SK-N-SH (cell line): ENCODE measurements at regions not wholly inside any gene's neighbourhood (a gene's known extent, or its start where the extent isn't known, plus 50 kb on each side); places are given as distances from the start of the nearest gene placed in this dataset.

ENCODE experiments used
- CTCF ChIA-PET: fragments of 300-600, 350-600 bp; formaldehyde crosslinking; extraction: SDS; loops from one replicate; lab custom pipeline; 2021; lab: Yijun Ruan, JAX
- POLR2A ChIA-PET: fragments of 350-600 bp; sonication (Branson Sonifier 250); formaldehyde crosslinking; extraction: SDS; loops from one replicate; lab custom pipeline; 2020; ENCODE audit warnings: antibody characterized with exemption, inconsistent platforms; lab: Yijun Ruan, JAX
- DNase-seq: peaks from one replicate; pipeline ENCODE4 v3.0.0; 2012
- H2AFZ ChIP-seq: fragments of 200-600 bp; sonication (generic); 2 replicates; pipeline ENCODE4 v1.8.1; 2016; ENCODE audit warnings: antibody characterized with exemption, mild to moderate bottlenecking, low read depth
- H3F3A ChIP-seq: fragments of 200-600 bp; sonication (generic); replicated peaks from 2 replicates; pipeline ENCODE3; 2016; ENCODE audit warnings: antibody characterized with exemption, mild to moderate bottlenecking; ENCODE audit not compliant: insufficient read depth
- H3K27ac ChIP-seq, 2 experiments: fragments of 200-500 bp in 1 of 2; fragments of 200-600 bp in 1 of 2; sonication (Bioruptor generic) in 1 of 2; sonication (generic), shearing (Covaris generic) in 1 of 2; 2 replicates each; pipeline versions ENCODE4 v1.5.1 to v1.6.1; 2014 to 2016; ENCODE audit warnings: low read depth in 2 of 2, inconsistent platforms in 1 of 2, low read length in 1 of 2, mild to moderate bottlenecking in 1 of 2, mixed read lengths in 1 of 2
- H3K27me3 ChIP-seq: fragments of 200-600 bp; sonication (generic), shearing (Covaris generic); 2 replicates; pipeline ENCODE4 v1.6.1; 2016; ENCODE audit warnings: mixed run types; ENCODE audit not compliant: insufficient read depth
- H3K36me3 ChIP-seq, 2 experiments: fragments of 200-500 bp in 1 of 2; fragments of 200-600 bp in 1 of 2; sonication (Bioruptor generic) in 1 of 2; sonication (generic) in 1 of 2; replicated peaks in 1 of 2; 2 replicates each; pipeline versions ENCODE3 to v1.5.1; 2014 to 2016; ENCODE audit warnings: low read length in 1 of 2, mild to moderate bottlenecking in 1 of 2; ENCODE audit not compliant: insufficient read depth in 2 of 2, control insufficient read depth in 1 of 2
- H3K4me1 ChIP-seq, 2 experiments: fragments of 200-500 bp in 1 of 2; fragments of 200-600 bp in 1 of 2; sonication (Bioruptor generic) in 1 of 2; sonication (generic), shearing (Covaris generic) in 1 of 2; 2 replicates each; pipeline versions ENCODE4 v1.5.1 to v1.6.1; 2014 to 2016; ENCODE audit warnings: low read depth in 1 of 2, low read length in 1 of 2, mixed run types in 1 of 2; ENCODE audit not compliant: insufficient read depth in 2 of 2, control insufficient read depth in 1 of 2
- H3K4me2 ChIP-seq: fragments of 200-600 bp; sonication (generic), shearing (Covaris generic); 2 replicates; pipeline ENCODE4 v1.6.1; 2017; ENCODE audit warnings: mixed run types
- H3K4me3 ChIP-seq, 2 experiments: fragments of 200-500 bp in 1 of 2; fragments of 200-600 bp in 1 of 2; sonication (Bioruptor generic) in 1 of 2; sonication (generic), shearing (Covaris generic) in 1 of 2; 2 replicates each; pipeline versions ENCODE4 v1.5.1 to v1.8.1; 2014 to 2016; ENCODE audit warnings: low read depth in 2 of 2, inconsistent platforms in 1 of 2, low read length in 1 of 2, mild to moderate bottlenecking in 1 of 2, mixed read lengths in 1 of 2, moderate library complexity in 1 of 2
- H3K79me2 ChIP-seq: fragments of 200-600 bp; sonication (generic); 2 replicates; pipeline ENCODE4 v1.8.1; 2017; ENCODE audit warnings: mild to moderate bottlenecking; ENCODE audit not compliant: insufficient read depth
- H3K9ac ChIP-seq: fragments of 200-600 bp; sonication (generic); 2 replicates; pipeline ENCODE4 v1.6.1; 2017; ENCODE audit warnings: mixed run types
- H3K9me2 ChIP-seq: fragments of 200-600 bp; sonication (generic); 2 replicates; pipeline ENCODE4 v1.6.1; 2017; ENCODE audit warnings: mixed run types
- H3K9me3 ChIP-seq: fragments of 200-600 bp; sonication (generic); 2 replicates; pipeline ENCODE4 v1.6.1; 2017; ENCODE audit warnings: mixed run types, mild to moderate bottlenecking, moderate library complexity
- H4K20me1 ChIP-seq: fragments of 200-600 bp; sonication (generic); 2 replicates; pipeline ENCODE4 v1.6.1; 2017; ENCODE audit warnings: mild to moderate bottlenecking, mixed run types; ENCODE audit not compliant: insufficient read depth
- EZH2phosphoT487 ChIP-seq: fragments of 200-600 bp; sonication (generic); IDR thresholded peaks from 2 replicates; pipeline ENCODE4 v1.6.1; 2017; ENCODE audit warnings: low read depth, mixed run types, mild to moderate bottlenecking, antibody characterized with exemption, moderate library complexity, borderline replicate concordance
- FOXJ3 ChIP-seq: sonication (generic); formaldehyde crosslinking; IDR thresholded peaks from 2 replicates; pipeline ENCODE4 v1.5.1; 2020; ENCODE audit warnings: mild to moderate bottlenecking, missing genetic modification reagents
- NFIC ChIP-seq: IDR thresholded peaks from 2 replicates; pipeline ENCODE4 v1.4.0; 2012; ENCODE audit warnings: borderline replicate concordance
- POLR2AphosphoS5 ChIP-seq: IDR thresholded peaks from 2 replicates; pipeline ENCODE4 v1.6.1; 2012; ENCODE audit warnings: low read depth, low read length
- RFX5 ChIP-seq: IDR thresholded peaks from 2 replicates; pipeline ENCODE4 v1.6.1; 2012; ENCODE audit warnings: mild to moderate bottlenecking, improper control_type of control experiment, low read length
- SIN3A ChIP-seq: IDR thresholded peaks from 2 replicates; pipeline ENCODE4 v1.6.1; 2012; ENCODE audit warnings: low read depth, mild to moderate bottlenecking, low read length, moderate library complexity, borderline replicate concordance
- TAF1 ChIP-seq: IDR thresholded peaks from 2 replicates; pipeline ENCODE4 v1.6.1; 2012; ENCODE audit warnings: low read depth, mild to moderate bottlenecking, low read length, moderate library complexity, borderline replicate concordance
- TCF12 ChIP-seq: IDR thresholded peaks from 2 replicates; pipeline ENCODE4 v1.4.0; 2012
- YY1 ChIP-seq: IDR thresholded peaks from 2 replicates; pipeline ENCODE4 v1.4.0; 2012; ENCODE audit warnings: low read depth, mild to moderate bottlenecking
- WGBS: methylation state at CpG from one replicate; pipeline ENCODE4 v1.1.6; 2017; ENCODE audit warnings: low lambda C conversion rate; 5-methylcytosine and 5-hydroxymethylcytosine counted together
- TF ChIP-seq, protein P1 (sequence below): fragments of 150-350 bp; IDR thresholded peaks from 2 replicates; pipeline ENCODE4 v1.6.1; 2017; ENCODE audit warnings: antibody characterized with exemption, low read length, low read depth, borderline replicate concordance
- TF ChIP-seq, protein P2 (sequence below): fragments of 200-600 bp; sonication (generic); IDR thresholded peaks from 2 replicates; pipeline ENCODE4 v1.6.1; 2017; ENCODE audit warnings: antibody characterized with exemption, mild to moderate bottlenecking, moderate library complexity
- TF ChIP-seq, protein P3 (sequence below): IDR thresholded peaks from 2 replicates; pipeline ENCODE4 v1.4.0; 2012; ENCODE audit warnings: low read depth, borderline replicate concordance
- TF ChIP-seq, protein P4 (sequence below): fragments of 150-350 bp; IDR thresholded peaks from 2 replicates; pipeline ENCODE4 v1.6.1; 2016; ENCODE audit warnings: mild to moderate bottlenecking, low read depth, low read length
- TF ChIP-seq, protein P5 (sequence below): IDR thresholded peaks from 2 replicates; pipeline ENCODE4 v1.6.1; 2012; ENCODE audit warnings: mild to moderate bottlenecking, low read depth, low read length, moderate library complexity
- TF ChIP-seq, protein P6 (sequence below): IDR thresholded peaks from 2 replicates; pipeline ENCODE4 v1.4.0; 2012; ENCODE audit warnings: low read depth, borderline replicate concordance

DNA sequence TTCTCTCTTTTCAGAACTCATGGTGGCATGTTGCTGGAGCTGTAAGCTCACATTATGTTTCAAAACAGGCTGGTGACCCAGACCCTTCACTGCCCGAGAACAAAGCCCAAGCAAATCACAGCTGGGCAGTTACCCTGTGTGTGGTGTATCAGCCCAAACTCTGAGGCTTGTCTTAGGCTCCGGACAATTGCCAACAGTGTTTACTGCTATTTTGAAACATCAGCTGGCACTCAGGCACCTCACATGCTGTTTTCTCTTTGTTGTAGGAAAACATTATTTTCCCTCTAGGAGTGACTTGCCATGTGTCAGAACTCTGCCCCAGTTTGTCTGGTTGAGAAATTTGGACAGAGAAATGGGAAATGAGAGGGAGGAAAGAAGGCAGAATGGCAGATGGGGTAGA, 237.6 kb upstream of the APCDD1 start:
- no peak for TF ChIP-seq NFIC
- H3K36me3 ChIP-seq = no peaks in the 10 kb centered on the region
- H3K4me2 ChIP-seq = no peak overlapping the region
- no peaks in the 10 kb centered on the region for H3K79me2 ChIP-seq
- no peaks in the 10 kb centered on the region; the same call in 1 of the 2 replicates for H3K27me3 ChIP-seq
- H3K9me2 ChIP-seq = no peaks in the 10 kb centered on the region
- no peaks in the 10 kb centered on the region for H4K20me1 ChIP-seq
- no peaks in the 10 kb centered on the region for H3F3A ChIP-seq
- CTCF ChIA-PET = no interaction called here
- H3K27ac ChIP-seq = no peak overlapping the region
- DNase-seq = no peak
- POLR2A ChIA-PET = no interaction called here
- H3K9ac ChIP-seq = no peak overlapping the region
- H3K4me1 ChIP-seq = no peaks in the 10 kb centered on the region; a peak in 1 of 4 replicates
- 40% methylated on average over 2 of the region's 2 CpGs for WGBS
- H2AFZ ChIP-seq = no peak overlapping the region
- H3K4me3 ChIP-seq = no peak overlapping the region
- no peaks in the 10 kb centered on the region for H3K9me3 ChIP-seq

DNA sequence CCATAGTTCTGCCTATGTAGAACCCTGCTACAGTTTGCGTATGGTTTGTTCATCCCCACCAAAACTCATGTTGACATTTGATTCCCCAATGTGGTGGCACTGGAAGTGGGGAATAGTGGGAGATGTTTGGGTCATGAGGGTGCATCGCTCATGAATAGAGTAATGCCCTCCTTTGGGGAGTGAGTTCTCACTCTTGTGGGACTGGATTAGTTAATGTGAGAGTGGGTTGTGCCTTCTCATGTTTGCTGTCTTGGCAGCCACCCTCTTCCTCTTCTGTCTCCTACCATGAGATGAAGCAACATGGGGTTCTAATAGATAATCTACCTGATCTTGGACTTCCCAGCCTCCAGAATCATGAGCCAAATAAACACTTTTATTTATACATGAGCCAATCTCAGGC, 237.2 kb upstream of the APCDD1 start:
- Histone ChIP-seq H4K20me1 (no peaks in the 10 kb centered on the region), H3K27me3 (no peaks in the 10 kb centered on the region; the same call in 1 of the 2 replicates), H3K9me2 (no peaks in the 10 kb centered on the region), H3K36me3 (no peaks in the 10 kb centered on the region), H3K4me1 (no peaks in the 10 kb centered on the region; a peak in 1 of 4 replicates), H3K4me2 (no peak overlapping the region), H3F3A (no peaks in the 10 kb centered on the region), H3K27ac (no peak overlapping the region), H3K9ac (no peak overlapping the region), H2AFZ (no peak overlapping the region), H3K4me3 (no peak overlapping the region), H3K79me2 (no peaks in the 10 kb centered on the region), H3K9me3 (no peaks in the 10 kb centered on the region)
- POLR2A ChIA-PET = no interaction called here
- no peak for DNase-seq
- 32% methylated on average over 2 of the region's 2 CpGs for WGBS
- CTCF ChIA-PET = no interaction called here
- TF ChIP-seq, protein P1, sequence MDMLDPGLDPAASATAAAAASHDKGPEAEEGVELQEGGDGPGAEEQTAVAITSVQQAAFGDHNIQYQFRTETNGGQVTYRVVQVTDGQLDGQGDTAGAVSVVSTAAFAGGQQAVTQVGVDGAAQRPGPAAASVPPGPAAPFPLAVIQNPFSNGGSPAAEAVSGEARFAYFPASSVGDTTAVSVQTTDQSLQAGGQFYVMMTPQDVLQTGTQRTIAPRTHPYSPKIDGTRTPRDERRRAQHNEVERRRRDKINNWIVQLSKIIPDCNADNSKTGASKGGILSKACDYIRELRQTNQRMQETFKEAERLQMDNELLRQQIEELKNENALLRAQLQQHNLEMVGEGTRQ = no peak
- TF ChIP-seq, protein P2, sequence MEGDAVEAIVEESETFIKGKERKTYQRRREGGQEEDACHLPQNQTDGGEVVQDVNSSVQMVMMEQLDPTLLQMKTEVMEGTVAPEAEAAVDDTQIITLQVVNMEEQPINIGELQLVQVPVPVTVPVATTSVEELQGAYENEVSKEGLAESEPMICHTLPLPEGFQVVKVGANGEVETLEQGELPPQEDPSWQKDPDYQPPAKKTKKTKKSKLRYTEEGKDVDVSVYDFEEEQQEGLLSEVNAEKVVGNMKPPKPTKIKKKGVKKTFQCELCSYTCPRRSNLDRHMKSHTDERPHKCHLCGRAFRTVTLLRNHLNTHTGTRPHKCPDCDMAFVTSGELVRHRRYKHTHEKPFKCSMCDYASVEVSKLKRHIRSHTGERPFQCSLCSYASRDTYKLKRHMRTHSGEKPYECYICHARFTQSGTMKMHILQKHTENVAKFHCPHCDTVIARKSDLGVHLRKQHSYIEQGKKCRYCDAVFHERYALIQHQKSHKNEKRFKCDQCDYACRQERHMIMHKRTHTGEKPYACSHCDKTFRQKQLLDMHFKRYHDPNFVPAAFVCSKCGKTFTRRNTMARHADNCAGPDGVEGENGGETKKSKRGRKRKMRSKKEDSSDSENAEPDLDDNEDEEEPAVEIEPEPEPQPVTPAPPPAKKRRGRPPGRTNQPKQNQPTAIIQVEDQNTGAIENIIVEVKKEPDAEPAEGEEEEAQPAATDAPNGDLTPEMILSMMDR = no peak
- no peak for TF ChIP-seq RFX5
- TF ChIP-seq YY1 = no peak
- TF ChIP-seq, protein P3, sequence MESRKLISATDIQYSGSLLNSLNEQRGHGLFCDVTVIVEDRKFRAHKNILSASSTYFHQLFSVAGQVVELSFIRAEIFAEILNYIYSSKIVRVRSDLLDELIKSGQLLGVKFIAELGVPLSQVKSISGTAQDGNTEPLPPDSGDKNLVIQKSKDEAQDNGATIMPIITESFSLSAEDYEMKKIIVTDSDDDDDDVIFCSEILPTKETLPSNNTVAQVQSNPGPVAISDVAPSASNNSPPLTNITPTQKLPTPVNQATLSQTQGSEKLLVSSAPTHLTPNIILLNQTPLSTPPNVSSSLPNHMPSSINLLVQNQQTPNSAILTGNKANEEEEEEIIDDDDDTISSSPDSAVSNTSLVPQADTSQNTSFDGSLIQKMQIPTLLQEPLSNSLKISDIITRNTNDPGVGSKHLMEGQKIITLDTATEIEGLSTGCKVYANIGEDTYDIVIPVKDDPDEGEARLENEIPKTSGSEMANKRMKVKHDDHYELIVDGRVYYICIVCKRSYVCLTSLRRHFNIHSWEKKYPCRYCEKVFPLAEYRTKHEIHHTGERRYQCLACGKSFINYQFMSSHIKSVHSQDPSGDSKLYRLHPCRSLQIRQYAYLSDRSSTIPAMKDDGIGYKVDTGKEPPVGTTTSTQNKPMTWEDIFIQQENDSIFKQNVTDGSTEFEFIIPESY = no peak
- TF ChIP-seq, protein P4, sequence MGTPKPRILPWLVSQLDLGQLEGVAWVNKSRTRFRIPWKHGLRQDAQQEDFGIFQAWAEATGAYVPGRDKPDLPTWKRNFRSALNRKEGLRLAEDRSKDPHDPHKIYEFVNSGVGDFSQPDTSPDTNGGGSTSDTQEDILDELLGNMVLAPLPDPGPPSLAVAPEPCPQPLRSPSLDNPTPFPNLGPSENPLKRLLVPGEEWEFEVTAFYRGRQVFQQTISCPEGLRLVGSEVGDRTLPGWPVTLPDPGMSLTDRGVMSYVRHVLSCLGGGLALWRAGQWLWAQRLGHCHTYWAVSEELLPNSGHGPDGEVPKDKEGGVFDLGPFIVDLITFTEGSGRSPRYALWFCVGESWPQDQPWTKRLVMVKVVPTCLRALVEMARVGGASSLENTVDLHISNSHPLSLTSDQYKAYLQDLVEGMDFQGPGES = no peak
- TF ChIP-seq, protein P5, sequence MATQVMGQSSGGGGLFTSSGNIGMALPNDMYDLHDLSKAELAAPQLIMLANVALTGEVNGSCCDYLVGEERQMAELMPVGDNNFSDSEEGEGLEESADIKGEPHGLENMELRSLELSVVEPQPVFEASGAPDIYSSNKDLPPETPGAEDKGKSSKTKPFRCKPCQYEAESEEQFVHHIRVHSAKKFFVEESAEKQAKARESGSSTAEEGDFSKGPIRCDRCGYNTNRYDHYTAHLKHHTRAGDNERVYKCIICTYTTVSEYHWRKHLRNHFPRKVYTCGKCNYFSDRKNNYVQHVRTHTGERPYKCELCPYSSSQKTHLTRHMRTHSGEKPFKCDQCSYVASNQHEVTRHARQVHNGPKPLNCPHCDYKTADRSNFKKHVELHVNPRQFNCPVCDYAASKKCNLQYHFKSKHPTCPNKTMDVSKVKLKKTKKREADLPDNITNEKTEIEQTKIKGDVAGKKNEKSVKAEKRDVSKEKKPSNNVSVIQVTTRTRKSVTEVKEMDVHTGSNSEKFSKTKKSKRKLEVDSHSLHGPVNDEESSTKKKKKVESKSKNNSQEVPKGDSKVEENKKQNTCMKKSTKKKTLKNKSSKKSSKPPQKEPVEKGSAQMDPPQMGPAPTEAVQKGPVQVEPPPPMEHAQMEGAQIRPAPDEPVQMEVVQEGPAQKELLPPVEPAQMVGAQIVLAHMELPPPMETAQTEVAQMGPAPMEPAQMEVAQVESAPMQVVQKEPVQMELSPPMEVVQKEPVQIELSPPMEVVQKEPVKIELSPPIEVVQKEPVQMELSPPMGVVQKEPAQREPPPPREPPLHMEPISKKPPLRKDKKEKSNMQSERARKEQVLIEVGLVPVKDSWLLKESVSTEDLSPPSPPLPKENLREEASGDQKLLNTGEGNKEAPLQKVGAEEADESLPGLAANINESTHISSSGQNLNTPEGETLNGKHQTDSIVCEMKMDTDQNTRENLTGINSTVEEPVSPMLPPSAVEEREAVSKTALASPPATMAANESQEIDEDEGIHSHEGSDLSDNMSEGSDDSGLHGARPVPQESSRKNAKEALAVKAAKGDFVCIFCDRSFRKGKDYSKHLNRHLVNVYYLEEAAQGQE = no peak
- TF ChIP-seq, protein P6, sequence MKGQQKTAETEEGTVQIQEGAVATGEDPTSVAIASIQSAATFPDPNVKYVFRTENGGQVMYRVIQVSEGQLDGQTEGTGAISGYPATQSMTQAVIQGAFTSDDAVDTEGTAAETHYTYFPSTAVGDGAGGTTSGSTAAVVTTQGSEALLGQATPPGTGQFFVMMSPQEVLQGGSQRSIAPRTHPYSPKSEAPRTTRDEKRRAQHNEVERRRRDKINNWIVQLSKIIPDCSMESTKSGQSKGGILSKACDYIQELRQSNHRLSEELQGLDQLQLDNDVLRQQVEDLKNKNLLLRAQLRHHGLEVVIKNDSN = no peak
- no peak for TF ChIP-seq POLR2AphosphoS5
- TF ChIP-seq FOXJ3 = no peak
- TF ChIP-seq TAF1 = no peak
- TF ChIP-seq EZH2phosphoT487 = no peak
- no peak for TF ChIP-seq TCF12
- no peak for TF ChIP-seq SIN3A
